Upper lobe of right lung (tissue), 1 donor: ENCODE measurements at regions not wholly inside any gene's neighbourhood (a gene's known extent, or its start where the extent isn't known, plus 50 kb on each side); places are given as distances from the start of the nearest gene placed in this dataset.
A peak's percentile ranks its signal among the peaks of the same experiment; 100 is the strongest.

Experiments used
- ATAC-seq: fragments of 200-7000 bp; cut with Tn5 transposase; one replicate; pipeline ENCODE4 v1.9.1; 2020; ENCODE audit warnings: mild to moderate bottlenecking, moderate library complexity
- DNase-seq: peaks from one replicate; pipeline ENCODE4 v3.0.0-alpha.2; 2020
- H3K27ac ChIP-seq: fragments of 200-600 bp; one replicate; pipeline ENCODE4 v1.8.0; 2022
- H3K27me3 ChIP-seq: fragments of 200-600 bp; one replicate; pipeline ENCODE4 v1.8.0; 2022; ENCODE audit warnings: mild to moderate bottlenecking
- H3K36me3 ChIP-seq: fragments of 200-600 bp; one replicate; pipeline ENCODE4 v1.8.0; 2022
- H3K4me1 ChIP-seq: fragments of 200-600 bp; one replicate; pipeline ENCODE4 v1.8.0; 2022
- H3K4me3 ChIP-seq: fragments of 200-600 bp; one replicate; pipeline ENCODE4 v1.8.0; 2022; ENCODE audit warnings: mild to moderate bottlenecking
- H3K9me3 ChIP-seq: fragments of 200-600 bp; one replicate; pipeline ENCODE4 v1.8.0; 2022
- CTCF ChIP-seq: fragments of 200-600 bp; IDR thresholded peaks from one replicate; pipeline ENCODE4 v1.8.0; 2022; ENCODE audit warnings: antibody characterized with exemption
- intact Hi-C: fragments of 100-400 bp; cut with DNase I; formaldehyde crosslinking; loops from one replicate; pipeline ENCODE4 v1.11.0; 2022
- donor health status: DM: no; HTN: yes; CAD: no; lungs with severe emphysema.

- no peak for TF ChIP-seq CTCF
- Histone ChIP-seq H3K27ac (no peak overlapping the region), H3K4me3 (no peak overlapping the region), H3K9me3 (no peaks in the 10 kb centered on the region), H3K36me3 (no peaks in the 10 kb centered on the region), H3K4me1 (no peaks in the 10 kb centered on the region), H3K27me3 (no peaks in the 10 kb centered on the region)
- intact Hi-C loops, result no loop called here
- no peak for DNase-seq
- ATAC-seq, result no peak
Measured at GRCh38 chr18:77949355-77949973, 699.8 kb downstream of the GALR1 start.

- H3K36me3 ChIP-seq, result no peaks in the 10 kb centered on the region
- no peak overlapping the region for H3K4me3 ChIP-seq
- H3K27ac ChIP-seq, result no peak overlapping the region
- H3K4me1 ChIP-seq, result no peaks in the 10 kb centered on the region
- no peak for TF ChIP-seq CTCF
- H3K9me3 ChIP-seq, result no peaks in the 10 kb centered on the region
- intact Hi-C loops, result no loop called here
- ATAC-seq (no peak), DNase-seq (no peak)
- H3K27me3 ChIP-seq, result no peaks in the 10 kb centered on the region
Measured at GRCh38 chr18:77959248-77959647, 709.6 kb downstream of the GALR1 start.

GRCh38 chr18:77960791-77961410 is 711.3 kb downstream of the GALR1 start:
- Histone ChIP-seq H3K4me3 (no peak overlapping the region), H3K36me3 (no peaks in the 10 kb centered on the region), H3K27me3 (no peaks in the 10 kb centered on the region), H3K9me3 (no peaks in the 10 kb centered on the region), H3K27ac (no peak overlapping the region), H3K4me1 (no peaks in the 10 kb centered on the region)
- intact Hi-C loops, result no loop called here
- DNase-seq (no peak), ATAC-seq (no peak)
- TF ChIP-seq CTCF, result no peak

- Histone ChIP-seq H3K4me1 (no peaks in the 10 kb centered on the region), H3K9me3 (no peaks in the 10 kb centered on the region), H3K27me3 (no peaks in the 10 kb centered on the region), H3K36me3 (no peaks in the 10 kb centered on the region), H3K4me3 (no peak overlapping the region), H3K27ac (no peak overlapping the region)
- TF ChIP-seq CTCF, result no peak
- DNase-seq, result no peak
- ATAC-seq, result no peak
- intact Hi-C loops, result no loop called here
Measured at GRCh38 chr18:77967071-77967470, 717.4 kb downstream of the GALR1 start.

- no peak for TF ChIP-seq CTCF
- H3K9me3 ChIP-seq, result no peaks in the 10 kb centered on the region
- no peaks in the 10 kb centered on the region for H3K4me1 ChIP-seq
- H3K36me3 ChIP-seq, result no peaks in the 10 kb centered on the region
- no peak overlapping the region for H3K27ac ChIP-seq
- H3K27me3 ChIP-seq, result no peaks in the 10 kb centered on the region
- intact Hi-C loops, result no loop called here
- ATAC-seq, result peak; percentile 27
- DNase-seq, result no peak
- H3K4me3 ChIP-seq, result no peak overlapping the region
Measured at GRCh38 chr18:77967791-77968190, 718.1 kb downstream of the GALR1 start.
